Mucosa of descending colon (tissue), 3 donors: ENCODE measurements at regions not wholly inside any gene's neighbourhood (a gene's known extent, or its start where the extent isn't known, plus 50 kb on each side); places are given as distances from the start of the nearest gene placed in this dataset.
A peak's percentile ranks its signal among the peaks of the same experiment; 100 is the strongest.

Experiments used
- ATAC-seq: fragments of 200-7000 bp; cut with Tn5 transposase; one replicate; pipeline ENCODE4 v1.9.1; 2020; ENCODE audit warnings: mild to moderate bottlenecking, moderate library complexity
- DNase-seq, 3 donors: peaks; one replicate each; pipeline ENCODE4 v3.0.0-alpha.2; 2020
- H3K36me3 ChIP-seq: fragments of 200-600 bp; one replicate; pipeline ENCODE4 v1.8.0; 2021; ENCODE audit warnings: low read depth, mild to moderate bottlenecking
- H3K4me1 ChIP-seq: fragments of 200-600 bp; one replicate; pipeline ENCODE4 v1.8.0; 2021; ENCODE audit warnings: low read depth, mild to moderate bottlenecking
- H3K4me3 ChIP-seq: fragments of 200-600 bp; one replicate; pipeline ENCODE4 v1.8.0; 2021; ENCODE audit warnings: mild to moderate bottlenecking
- H3K9me3 ChIP-seq: fragments of 200-600 bp; one replicate; pipeline ENCODE4 v1.8.0; 2021; ENCODE audit warnings: mild to moderate bottlenecking
- intact Hi-C, 2 donors: fragments of 100-400 bp; cut with DNase I in 1 of 2; cut with micrococcal nuclease in 1 of 2; formaldehyde crosslinking; loops; one replicate each; pipeline versions ENCODE4 v1.11.0 to v1.11.1; 2022; cut with DNase I, micrococcal nuclease
- TF ChIP-seq, protein P1 (sequence below): fragments of 200-600 bp; IDR thresholded peaks from one replicate; pipeline ENCODE4 v1.8.0; 2022; ENCODE audit warnings: antibody characterized with exemption, mild to moderate bottlenecking
- donor health status: DM: no; HTN: no; CAD: no; lungs with moderate emphysema.
- donor health status: DM: no; HTN: no; CAD: no.
- donor health status: DM: no; HTN: yes; CAD: no.

DNA sequence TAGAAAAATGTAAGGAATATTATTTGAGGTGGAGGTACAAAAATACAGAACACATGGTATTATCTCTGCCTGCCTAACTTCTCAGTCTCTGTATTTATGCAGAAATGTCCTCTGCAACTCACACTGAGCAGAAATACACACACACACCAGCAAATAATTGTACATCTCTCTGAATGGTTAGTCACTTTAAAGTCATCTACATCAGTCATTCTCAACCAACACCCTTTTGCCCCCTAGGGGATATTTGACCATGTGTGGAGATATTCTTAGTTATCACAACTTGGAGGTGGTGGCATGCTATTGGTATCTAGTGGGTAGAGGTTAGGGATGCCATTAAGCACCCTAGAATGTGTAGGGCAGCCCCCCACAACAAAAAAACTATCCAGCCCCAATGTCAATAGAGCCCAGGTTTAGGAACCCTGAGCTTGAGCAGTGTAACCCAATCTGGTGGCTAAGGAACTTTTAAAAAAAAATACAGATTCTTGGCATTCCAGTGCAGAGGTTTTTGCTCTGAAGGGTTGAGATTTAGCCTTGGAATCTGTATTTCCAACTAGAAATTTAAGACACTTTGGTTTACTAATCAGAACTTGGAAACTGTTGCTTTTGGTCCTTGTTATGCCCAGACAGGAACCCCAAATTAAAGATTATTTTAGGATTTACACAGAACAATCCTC, 183.8 kb downstream of the TBX5 start:
- intact Hi-C loops = no loop called here
- Histone ChIP-seq H3K9me3 (no peaks in the 10 kb centered on the region), H3K36me3 (no peaks in the 10 kb centered on the region), H3K4me3 (no peak overlapping the region), H3K4me1 (no peaks in the 10 kb centered on the region)
- ATAC-seq (no peak), DNase-seq (no peak)
- TF ChIP-seq, protein P1, sequence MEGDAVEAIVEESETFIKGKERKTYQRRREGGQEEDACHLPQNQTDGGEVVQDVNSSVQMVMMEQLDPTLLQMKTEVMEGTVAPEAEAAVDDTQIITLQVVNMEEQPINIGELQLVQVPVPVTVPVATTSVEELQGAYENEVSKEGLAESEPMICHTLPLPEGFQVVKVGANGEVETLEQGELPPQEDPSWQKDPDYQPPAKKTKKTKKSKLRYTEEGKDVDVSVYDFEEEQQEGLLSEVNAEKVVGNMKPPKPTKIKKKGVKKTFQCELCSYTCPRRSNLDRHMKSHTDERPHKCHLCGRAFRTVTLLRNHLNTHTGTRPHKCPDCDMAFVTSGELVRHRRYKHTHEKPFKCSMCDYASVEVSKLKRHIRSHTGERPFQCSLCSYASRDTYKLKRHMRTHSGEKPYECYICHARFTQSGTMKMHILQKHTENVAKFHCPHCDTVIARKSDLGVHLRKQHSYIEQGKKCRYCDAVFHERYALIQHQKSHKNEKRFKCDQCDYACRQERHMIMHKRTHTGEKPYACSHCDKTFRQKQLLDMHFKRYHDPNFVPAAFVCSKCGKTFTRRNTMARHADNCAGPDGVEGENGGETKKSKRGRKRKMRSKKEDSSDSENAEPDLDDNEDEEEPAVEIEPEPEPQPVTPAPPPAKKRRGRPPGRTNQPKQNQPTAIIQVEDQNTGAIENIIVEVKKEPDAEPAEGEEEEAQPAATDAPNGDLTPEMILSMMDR = no peak

DNA sequence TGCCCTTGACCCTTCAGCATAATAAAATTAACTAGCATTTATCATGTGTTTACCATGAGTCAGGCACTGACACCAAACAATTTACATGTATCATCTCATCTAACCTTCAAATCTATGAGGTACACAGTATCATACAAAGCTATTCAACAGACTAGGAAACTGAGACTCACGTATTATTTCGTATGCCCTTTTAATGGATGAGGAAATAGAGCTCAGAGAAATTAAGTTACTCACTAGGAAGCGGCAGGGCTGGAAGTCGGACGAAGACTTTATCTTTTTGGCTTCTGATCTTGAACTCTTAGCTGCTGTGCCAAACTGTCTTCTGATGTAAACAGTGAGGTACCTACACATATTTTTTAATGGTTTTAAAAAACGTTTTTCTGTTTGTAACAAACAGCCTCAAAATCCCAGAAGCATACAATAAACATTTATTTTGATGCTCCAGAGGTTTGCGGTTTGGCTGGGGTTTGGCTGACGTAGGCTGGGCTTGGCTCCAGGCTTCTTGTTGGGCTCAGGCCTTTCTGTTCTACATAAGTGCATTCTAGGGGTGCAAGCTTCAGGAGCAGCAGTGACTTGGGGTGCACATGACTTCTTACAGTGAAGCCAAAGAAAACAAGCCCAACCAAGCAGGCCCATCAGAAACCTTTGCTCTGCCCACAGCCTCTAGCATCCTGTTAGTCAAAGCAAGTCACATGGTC, 184.7 kb downstream of the TBX5 start:
- ATAC-seq (no peak), DNase-seq (peak in 2 of 3 donors; percentile 21 to 36)
- Histone ChIP-seq H3K4me1 (no peaks in the 10 kb centered on the region), H3K9me3 (no peaks in the 10 kb centered on the region), H3K36me3 (no peaks in the 10 kb centered on the region), H3K4me3 (no peak overlapping the region)
- intact Hi-C loops = no loop called here
- TF ChIP-seq, protein P1 = no peak

DNA sequence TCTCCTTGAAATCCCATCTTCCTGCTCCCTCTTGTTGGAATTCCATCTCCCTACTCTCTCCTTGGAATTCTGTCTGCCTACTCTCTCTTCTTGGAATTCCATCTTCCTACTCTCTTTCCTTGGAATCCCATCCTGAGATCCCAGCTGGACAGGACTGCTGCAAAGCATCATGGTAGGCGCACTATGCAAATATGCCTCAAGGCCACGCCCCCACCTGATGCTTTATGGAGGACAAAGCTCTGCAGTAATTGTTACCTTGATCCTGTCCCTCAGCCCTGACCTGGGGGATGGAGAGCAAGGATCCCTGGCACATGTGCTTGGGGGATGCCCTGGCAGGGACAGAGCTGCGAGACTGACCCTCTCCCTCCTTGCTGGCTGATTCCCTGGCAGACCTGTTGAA, 185.6 kb downstream of the TBX5 start:
- DNase-seq = no peak
- no peaks in the 10 kb centered on the region for H3K9me3 ChIP-seq
- H3K4me1 ChIP-seq = no peaks in the 10 kb centered on the region
- ATAC-seq = no peak
- H3K36me3 ChIP-seq = no peaks in the 10 kb centered on the region
- no peak overlapping the region for H3K4me3 ChIP-seq
- intact Hi-C loops = no loop called here
- TF ChIP-seq, protein P1 = no peak

DNA sequence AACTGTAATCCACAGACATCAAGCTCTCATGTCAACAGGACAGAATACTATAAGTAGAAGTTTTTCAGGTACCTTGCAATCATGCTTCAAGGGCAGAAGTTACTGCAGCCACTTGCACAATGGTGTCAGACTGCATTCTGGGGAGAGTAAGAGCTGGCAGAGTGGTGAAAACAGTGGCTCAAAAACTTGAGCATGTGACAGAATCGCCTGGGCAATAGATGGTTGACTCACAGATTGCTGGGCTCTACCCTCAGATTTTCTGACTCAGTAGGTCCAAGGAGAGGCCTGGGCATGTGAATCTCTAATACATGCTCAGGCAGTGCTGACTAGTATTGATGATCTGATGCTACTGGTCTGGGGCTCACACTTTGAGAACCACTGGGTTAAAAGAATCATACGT, 187.8 kb downstream of the TBX5 start:
- H3K9me3 ChIP-seq = no peaks in the 10 kb centered on the region
- H3K36me3 ChIP-seq = no peaks in the 10 kb centered on the region
- ATAC-seq = no peak
- TF ChIP-seq, protein P1 = no peak
- no peak for DNase-seq
- H3K4me3 ChIP-seq = no peak overlapping the region
- H3K4me1 ChIP-seq = no peaks in the 10 kb centered on the region
- intact Hi-C loops = no loop called here

DNA sequence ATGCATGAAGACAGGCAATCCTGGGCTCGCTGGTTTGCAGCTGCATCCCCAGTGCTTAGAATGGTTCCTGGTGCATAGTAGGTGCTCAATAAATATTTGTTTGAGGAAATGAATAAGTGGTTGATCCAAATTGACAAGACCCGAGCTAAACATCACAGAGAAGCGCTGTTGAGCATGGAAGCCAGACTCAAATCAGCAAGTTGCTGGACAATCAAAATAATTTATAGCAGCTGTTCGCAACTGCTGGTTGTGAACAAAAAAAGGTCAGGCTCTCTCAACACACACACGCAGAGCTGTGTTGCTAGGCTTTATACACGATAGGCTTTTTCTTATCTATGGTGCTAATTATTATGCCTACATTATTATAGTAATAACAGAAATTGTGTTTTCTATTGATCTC, 190.2 kb downstream of the TBX5 start:
- H3K9me3 ChIP-seq = no peaks in the 10 kb centered on the region
- no peak for ATAC-seq
- intact Hi-C loops = no loop called here
- no peak overlapping the region for H3K4me3 ChIP-seq
- TF ChIP-seq, protein P1 = no peak
- DNase-seq = no peak
- no peaks in the 10 kb centered on the region for H3K36me3 ChIP-seq
- H3K4me1 ChIP-seq = no peaks in the 10 kb centered on the region
